HEK293T (cell line): ENCODE measurements at regions not wholly inside any gene's neighbourhood (a gene's known extent, or its start where the extent isn't known, plus 50 kb on each side); places are given as distances from the start of the nearest gene placed in this dataset.

Experiments
- BHLHE40 ChIP-seq: fragments of 450-650 bp; IDR thresholded peaks from 2 replicates; pipeline ENCODE4 v1.6.1; 2016; ENCODE audit warnings: mild to moderate bottlenecking, moderate library complexity, borderline replicate concordance
- CTBP1 ChIP-seq: fragments of 450-650 bp; IDR thresholded peaks from 2 replicates; pipeline ENCODE4 v1.6.1; 2016; ENCODE audit warnings: borderline replicate concordance
- ELF4 ChIP-seq: fragments of 450-650 bp; IDR thresholded peaks from 2 replicates; pipeline ENCODE4 v1.6.1; 2017; ENCODE audit warnings: antibody characterized with exemption
- SP1 ChIP-seq: fragments of 450-650 bp; IDR thresholded peaks from 2 replicates; pipeline ENCODE4 v1.6.1; 2017
- SUZ12 ChIP-seq: fragments of 450-650 bp; IDR thresholded peaks from 2 replicates; pipeline ENCODE4 v1.6.1; 2016; ENCODE audit warnings: mild to moderate bottlenecking
- ZNF384 ChIP-seq: fragments of 450-650 bp; IDR thresholded peaks from 2 replicates; pipeline ENCODE4 v1.6.1; 2016
- TF ChIP-seq, protein P1 (sequence below): fragments of 450-650 bp; IDR thresholded peaks from 2 replicates; pipeline ENCODE4 v1.6.1; 2016

DNA sequence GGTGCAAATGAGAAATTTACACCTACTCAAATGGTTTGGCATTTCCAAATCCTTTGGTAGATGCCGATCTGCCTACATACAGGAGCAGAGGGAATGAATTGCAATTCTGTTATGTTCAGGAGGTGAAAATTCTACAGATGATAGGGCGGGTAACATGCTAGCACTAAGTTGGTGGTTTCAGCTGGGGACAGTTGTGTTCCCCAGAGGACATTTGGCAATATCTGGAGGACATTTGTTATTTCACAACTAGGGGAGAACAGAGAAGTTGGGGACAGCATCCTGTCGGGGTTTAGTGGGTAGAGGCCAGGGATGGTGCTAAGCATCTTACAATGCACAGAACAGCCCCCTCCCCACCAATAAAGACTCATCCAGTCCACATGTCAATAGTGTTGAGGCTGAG, 96.5 kb upstream of the PUDP start:
- TF ChIP-seq SUZ12 (no peak), BHLHE40 (no peak), ZNF384 (no peak), SP1 (no peak), ELF4 (no peak), CTBP1 (no peak)
- TF ChIP-seq, protein P1, sequence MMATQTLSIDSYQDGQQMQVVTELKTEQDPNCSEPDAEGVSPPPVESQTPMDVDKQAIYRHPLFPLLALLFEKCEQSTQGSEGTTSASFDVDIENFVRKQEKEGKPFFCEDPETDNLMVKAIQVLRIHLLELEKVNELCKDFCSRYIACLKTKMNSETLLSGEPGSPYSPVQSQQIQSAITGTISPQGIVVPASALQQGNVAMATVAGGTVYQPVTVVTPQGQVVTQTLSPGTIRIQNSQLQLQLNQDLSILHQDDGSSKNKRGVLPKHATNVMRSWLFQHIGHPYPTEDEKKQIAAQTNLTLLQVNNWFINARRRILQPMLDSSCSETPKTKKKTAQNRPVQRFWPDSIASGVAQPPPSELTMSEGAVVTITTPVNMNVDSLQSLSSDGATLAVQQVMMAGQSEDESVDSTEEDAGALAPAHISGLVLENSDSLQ, result no peak
